HG02798 (cell line): ENCODE measurements at regions not wholly inside any gene's neighbourhood (a gene's known extent, or its start where the extent isn't known, plus 50 kb on each side); places are given as distances from the start of the nearest gene placed in this dataset.

Experiments
- ATAC-seq: cut with Tn5 transposase; IDR thresholded peaks from one replicate; pipeline ENCODE4 v1.9.1; 2021; ENCODE audit warnings: mild to moderate bottlenecking; ENCODE audit not compliant: unreplicated experiment, poor library complexity

GRCh38 chr3:34174740-34175139 lies 376.3 kb downstream of the PDCD6IP start:
- no peak for ATAC-seq

- no peak for ATAC-seq
Observed at GRCh38 chr3:34175636-34176176, 377.3 kb downstream of the PDCD6IP start.

DNA sequence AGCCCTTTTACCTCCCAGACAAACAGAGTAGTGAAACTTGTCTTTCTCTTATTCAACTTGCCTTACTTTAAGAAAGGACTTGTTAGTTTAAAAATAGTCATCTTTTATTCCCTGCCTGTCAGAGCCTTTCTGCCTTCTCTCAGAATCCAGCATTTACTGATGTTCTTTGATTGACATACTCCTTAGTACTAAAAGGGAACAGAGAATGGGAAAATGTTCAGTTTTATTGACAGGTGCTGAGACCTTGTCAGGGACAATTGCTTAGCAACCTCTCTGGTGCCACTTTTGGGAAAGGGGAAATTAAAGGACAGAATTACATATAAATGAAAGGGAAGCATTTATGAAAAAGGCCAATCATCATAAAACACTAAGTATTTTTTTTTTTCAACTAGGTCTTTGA lies 378.3 kb downstream of the PDCD6IP start:
- no peak for ATAC-seq

- ATAC-seq: no peak
Observed at GRCh38 chr3:34178415-34178814, 380.0 kb downstream of the PDCD6IP start.

- no peak for ATAC-seq
Observed at GRCh38 chr3:34179716-34180115, 381.3 kb downstream of the PDCD6IP start.

DNA sequence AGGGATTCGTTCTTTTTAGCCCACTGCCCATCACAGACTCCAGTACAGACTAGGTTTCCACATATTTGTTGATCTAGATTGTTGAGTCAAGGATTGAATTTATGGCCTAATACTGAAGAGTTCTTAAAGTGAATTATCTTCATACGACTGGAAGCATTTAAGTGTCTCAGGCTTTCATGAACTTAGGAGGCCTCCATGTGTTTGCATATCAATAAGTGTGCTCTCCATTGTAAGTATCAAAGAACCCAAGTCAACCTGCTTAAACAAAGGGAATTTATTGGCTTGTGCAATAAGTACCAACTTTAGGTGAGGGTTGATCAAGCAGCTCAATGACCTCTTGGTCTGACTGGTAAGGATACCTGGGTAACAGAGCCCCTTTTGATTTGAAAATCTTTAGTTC lies 382.1 kb downstream of the PDCD6IP start:
- ATAC-seq: no peak

- ATAC-seq: no peak
Observed at GRCh38 chr3:34183114-34183513, 384.7 kb downstream of the PDCD6IP start.

DNA sequence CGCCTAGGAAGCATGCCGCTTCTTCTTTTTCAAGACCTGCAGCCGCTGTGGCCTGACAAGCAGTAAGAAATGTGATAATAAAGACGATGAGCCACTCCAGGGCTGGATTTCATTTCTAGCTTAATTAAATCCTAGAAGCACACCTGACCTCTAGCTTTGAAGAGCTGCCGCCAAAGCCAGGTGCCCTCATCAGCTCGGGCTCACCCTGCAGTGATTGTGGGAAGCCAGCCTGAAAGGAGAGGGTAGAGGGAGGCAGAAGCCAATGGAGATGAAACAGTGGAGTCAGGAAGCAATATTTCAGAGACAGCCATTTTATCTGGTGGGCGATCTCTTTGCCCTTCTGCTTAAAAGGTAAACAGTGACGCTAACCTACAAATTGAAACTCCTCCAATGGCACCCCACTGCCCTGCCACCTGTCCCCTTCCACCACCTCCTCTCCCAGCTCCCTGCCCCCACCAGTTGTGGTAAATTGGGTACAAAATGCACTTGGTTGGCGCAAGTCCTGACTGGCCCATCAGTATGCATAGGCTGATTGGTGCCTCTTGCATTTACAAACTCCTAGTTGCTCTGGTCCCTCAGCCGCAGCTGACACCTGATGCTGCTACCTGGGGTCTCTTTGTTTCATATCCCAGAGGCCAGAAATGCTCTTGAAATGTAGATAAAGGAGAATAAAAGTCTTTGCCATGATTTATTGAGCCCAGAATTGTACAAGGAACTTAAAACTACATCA lies 385.3 kb downstream of the PDCD6IP start:
- ATAC-seq: no peak

GRCh38 chr3:34185301-34185700 lies 386.9 kb downstream of the PDCD6IP start:
- no peak for ATAC-seq

DNA sequence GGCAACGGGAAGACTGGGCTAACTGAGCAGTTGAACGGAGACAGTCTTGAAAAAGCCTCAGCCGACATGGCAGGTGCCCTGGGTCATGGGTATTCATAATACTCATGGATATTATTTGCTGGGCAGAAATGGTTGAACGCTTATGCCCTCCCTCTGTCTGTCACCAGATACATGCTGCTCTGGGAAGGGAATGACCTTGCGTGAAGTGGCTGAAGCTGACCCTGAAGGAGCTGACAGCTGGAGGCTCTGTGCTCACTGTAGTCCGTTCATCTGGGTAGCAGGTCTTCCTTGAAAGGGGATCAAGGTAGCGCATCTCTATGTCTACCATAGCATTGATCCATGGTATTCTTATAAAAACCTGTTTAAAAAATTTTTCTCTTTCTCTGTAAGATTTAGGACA lies 390.7 kb downstream of the PDCD6IP start:
- no peak for ATAC-seq

DNA sequence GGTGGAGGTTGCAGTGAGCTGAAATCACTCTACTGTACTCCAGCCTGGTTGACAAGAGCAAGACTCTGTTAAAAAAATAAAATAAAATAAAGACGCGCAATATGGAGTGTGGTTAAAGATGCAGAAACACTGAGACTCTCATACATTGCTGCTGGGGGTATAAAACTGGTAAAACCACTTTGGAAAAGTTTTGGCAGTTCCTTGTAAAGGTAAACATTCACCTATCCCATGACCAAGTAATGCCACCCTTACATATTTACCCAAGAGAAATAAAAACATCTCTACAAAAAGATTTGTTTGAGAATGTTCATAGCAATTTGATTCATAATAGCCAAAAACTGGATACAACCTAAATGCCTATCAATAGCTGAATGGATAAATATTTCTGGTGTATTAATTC lies 398.5 kb downstream of the PDCD6IP start:
- no peak for ATAC-seq

DNA sequence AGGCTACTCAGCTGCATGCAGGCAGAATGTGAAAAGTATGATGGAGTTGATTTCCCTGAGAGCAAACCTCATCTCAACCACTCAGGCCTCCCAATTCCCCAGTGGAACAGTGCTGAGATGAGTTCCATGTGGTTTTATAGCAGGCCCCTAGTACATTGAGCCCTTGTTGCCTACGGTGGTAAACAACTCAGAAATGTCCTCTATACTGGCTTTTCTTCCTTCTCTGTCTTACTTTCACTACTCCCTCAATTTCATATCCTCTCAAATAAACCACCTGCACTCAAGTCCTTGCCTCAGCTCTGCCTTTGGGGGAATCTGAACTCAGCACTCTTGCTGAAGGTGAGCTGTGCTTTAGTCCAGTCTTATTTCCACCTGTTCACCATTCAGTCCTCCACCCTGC lies 399.9 kb downstream of the PDCD6IP start:
- peak; percentile 44 for ATAC-seq

DNA sequence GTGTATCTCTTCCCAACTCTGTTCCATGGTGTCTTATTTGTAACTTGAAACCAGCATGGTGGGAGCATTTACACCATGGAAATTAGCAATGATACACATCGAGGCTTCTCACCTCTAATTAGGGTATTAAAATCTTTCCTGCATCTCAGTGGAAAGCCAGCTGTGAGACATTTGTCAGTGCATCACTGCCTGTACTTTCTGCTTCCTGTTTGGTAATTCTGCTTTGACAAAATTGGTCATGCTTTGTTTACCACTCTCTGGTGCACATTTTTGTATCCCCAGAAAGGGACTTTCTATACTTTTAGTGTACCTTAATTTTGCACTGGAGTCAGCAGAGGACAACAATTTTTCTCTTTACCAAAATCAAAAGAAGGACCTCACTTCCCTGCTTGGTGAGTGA lies 402.1 kb downstream of the PDCD6IP start:
- no peak for ATAC-seq

DNA sequence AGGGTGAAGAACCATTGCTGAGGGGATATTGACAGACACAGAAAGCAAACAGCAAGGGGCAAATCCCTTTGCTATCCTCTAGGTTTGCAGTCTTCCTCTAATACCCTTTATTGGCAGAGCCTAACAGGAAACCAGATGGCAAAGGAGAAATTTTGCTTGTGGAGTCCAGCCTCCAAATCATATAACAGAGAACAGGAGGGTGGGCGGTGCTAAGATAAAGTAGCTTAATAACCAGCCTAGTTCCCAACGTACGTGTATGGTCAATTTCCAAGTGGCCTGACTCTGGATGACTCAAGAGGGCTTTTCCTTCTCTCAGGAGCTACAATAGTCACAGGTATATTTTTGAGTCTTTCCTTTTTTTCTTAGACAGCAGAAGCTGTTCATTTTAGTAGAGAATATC lies 404.5 kb downstream of the PDCD6IP start:
- ATAC-seq: no peak

GRCh38 chr3:34203386-34203785 lies 405.0 kb downstream of the PDCD6IP start:
- no peak for ATAC-seq

GRCh38 chr3:34207002-34207401 lies 408.6 kb downstream of the PDCD6IP start:
- ATAC-seq: no peak

- ATAC-seq: no peak
Observed at GRCh38 chr3:34207806-34208205, 409.4 kb downstream of the PDCD6IP start.

DNA sequence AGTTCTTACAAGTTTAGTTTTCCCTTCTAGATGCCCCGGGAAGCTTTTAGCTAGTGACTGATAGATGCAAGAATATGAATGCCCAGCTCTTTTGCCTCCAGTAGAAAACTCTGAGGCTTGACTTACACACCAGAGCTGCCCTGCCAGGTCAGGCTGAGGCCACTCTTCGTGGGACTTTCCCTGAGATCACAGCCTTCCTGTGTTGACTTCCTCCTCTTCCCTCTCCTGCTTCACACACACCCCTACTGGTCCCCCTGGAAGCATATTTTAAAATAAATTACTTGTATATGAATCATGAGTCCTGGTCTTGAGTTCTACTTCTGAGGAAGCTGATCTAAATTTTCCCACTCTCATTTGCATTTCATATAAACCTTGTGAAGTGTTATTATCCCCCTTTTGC lies 413.7 kb downstream of the PDCD6IP start:
- ATAC-seq: no peak

- no peak for ATAC-seq
Observed at GRCh38 chr3:34212656-34213055, 414.2 kb downstream of the PDCD6IP start.

DNA sequence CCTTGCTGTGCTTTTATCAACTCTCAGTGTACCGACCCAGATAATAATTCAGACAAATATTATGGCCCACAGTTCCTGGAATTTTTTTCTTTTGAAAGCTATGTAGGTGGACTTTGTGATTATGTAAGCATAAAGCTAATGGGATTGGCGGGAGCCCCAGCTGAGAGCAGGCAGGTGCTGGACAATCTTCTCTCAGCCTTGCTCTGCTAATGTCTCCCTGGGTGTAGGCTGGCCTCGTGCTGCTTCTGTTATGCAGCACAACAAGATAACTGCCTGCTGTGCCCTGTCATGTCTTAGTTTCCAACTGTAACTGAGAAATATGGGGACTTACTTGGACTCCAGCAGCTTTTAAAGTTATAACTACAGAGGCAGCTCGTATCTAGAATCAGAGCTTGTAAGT lies 415.0 kb downstream of the PDCD6IP start:
- no peak for ATAC-seq

DNA sequence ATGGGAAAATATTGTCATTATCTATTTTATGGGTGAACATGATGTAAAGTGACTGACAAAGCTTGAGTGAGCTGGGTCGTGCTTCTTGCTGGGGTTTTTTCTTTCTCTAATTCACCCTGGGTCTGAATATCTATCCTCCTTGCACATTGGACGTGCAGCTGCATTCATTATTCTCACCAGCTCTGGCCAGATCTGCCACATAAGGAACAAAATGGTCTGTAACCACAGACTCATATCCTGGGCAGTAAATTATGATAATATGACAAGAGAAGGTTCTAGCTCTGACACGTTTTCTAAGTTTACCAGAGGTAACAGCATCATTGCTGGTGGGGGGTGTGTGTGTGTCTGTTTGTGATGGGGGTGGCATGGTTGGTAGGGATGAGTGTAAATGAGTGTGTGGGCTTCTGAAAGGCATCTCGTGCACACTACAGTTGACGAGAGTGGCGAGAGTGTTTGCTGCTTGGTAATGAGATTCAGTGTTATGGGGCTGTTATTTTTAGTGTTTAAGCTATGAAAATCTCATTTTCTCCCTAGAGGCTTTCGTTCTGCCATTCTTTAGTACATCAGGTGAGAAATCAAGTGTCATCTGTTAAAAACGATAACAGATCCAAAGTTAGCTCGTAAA lies 418.4 kb downstream of the PDCD6IP start:
- peak; percentile 56 for ATAC-seq
